ENCODE measurements at regions not wholly inside any gene's neighbourhood (a gene's known extent, or its start where the extent isn't known, plus 50 kb on each side); places are given as distances from the start of the nearest gene placed in this dataset.

- no peak for TF ChIP-seq GATA2 (IDR thresholded peaks at IDR 0.05; ENCODE audit: low read depth, low read length)
- no peak for TF ChIP-seq GATA3 (IDR thresholded peaks at IDR 0.05; ENCODE audit: low read depth, low read length)
Measured at GRCh38 chr6:80543151-80543550, 436.7 kb downstream of the BCKDHB start.
